ENCODE measurements at regions not wholly inside any gene's neighbourhood (a gene's known extent, or its start where the extent isn't known, plus 50 kb on each side); places are given as distances from the start of the nearest gene placed in this dataset.

- TF ChIP-seq MZF1 (CRISPR knock-in tag; IDR thresholded peaks at IDR 0.05; ENCODE audit: borderline replicate concordance), result no peak
- TF ChIP-seq ZBTB21 (CRISPR knock-in tag; IDR thresholded peaks at IDR 0.05), result no peak
Observed at GRCh38 chr3:194961571-194961970, 275.9 kb downstream of the FAM43A start (continued).

- in situ Hi-C loops (cut with HindIII; ENCODE audit: extremely low pct_ligation_motif_present, low pct_unique_long_range_greater_than_20kb) (no loop called here), intact Hi-C loops (cut with micrococcal nuclease; ENCODE audit: unreplicated experiment) (no loop called here)
- Histone ChIP-seq H3K27me3 (ENCODE audit: control insufficient read depth in 1 of 2, insufficient read depth in 2 of 2, low read length in 2 of 2) (peaks cover 0 to 26% of the 10 kb centered on the region in 2 experiments; a peak in 3 of 5 replicates), H3K27ac (ENCODE audit: extremely low read length, insufficient read depth, low read length) (no peak overlapping the region), H3K36me3 (replicated peaks in 1 of 2; ENCODE audit: control insufficient read depth in 1 of 2, insufficient read depth in 2 of 2, low read length in 2 of 2) (no peaks in the 10 kb centered on the region), H3K9ac (ENCODE audit: insufficient read depth, low read depth, low read length) (no peak overlapping the region), H3K4me2 (ENCODE audit: low read depth, low read length) (no peak overlapping the region), H3K79me2 (ENCODE audit: insufficient read depth, low read length) (no peaks in the 10 kb centered on the region), H3K9me3 (ENCODE audit: low read length) (no peaks in the 10 kb centered on the region), H3K4me3 (replicated peaks in 1 of 3; ENCODE audit: insufficient read depth in 1 of 3, low read depth in 2 of 3, low read length in 3 of 3) (no peak overlapping the region), H4K20me1 (ENCODE audit: insufficient read depth, low read length) (no peaks in the 10 kb centered on the region), H2AFZ (ENCODE audit: low read length) (no peak overlapping the region), H3K4me1 (ENCODE audit: insufficient read depth, low read length) (no peaks in the 10 kb centered on the region)
- ChIA-PET POLR2A (no interaction called here), CTCF (ENCODE audit: low intra/inter-chr PET ratio, low total read pairs) (no interaction called here)
- FAIRE-seq, result no peak
- ATAC-seq, result no peak
- 13% methylated on average over 2 of the region's 2 CpGs for WGBS (ENCODE audit: low lambda C conversion rate)
- no TSS peak for BruUV-seq (replicated peaks)
- DNase-seq (ENCODE audit: low spot score), result no peak
- TF ChIP-seq SETDB1 (CRISPR knock-in tag; IDR thresholded peaks at IDR 0.05; ENCODE audit: borderline replicate concordance) (no peak), ZNF569 (CRISPR knock-in tag; IDR thresholded peaks at IDR 0.05; ENCODE audit: borderline replicate concordance) (no peak), ZNF552 (CRISPR knock-in tag; IDR thresholded peaks at IDR 0.05; ENCODE audit: borderline replicate concordance) (no peak), KDM2A (CRISPR knock-in tag; IDR thresholded peaks at IDR 0.05; ENCODE audit: borderline replicate concordance, low read depth) (no peak), ZNF224 (CRISPR knock-in tag; IDR thresholded peaks at IDR 0.05) (no peak), E2F1 (CRISPR knock-in tag; IDR thresholded peaks at IDR 0.05) (no peak), HOXA5 (CRISPR knock-in tag; IDR thresholded peaks at IDR 0.05) (no peak), ZNF263 (CRISPR knock-in tag; IDR thresholded peaks at IDR 0.05) (no peak), ZSCAN22 (CRISPR knock-in tag; IDR thresholded peaks at IDR 0.05) (no peak), ZNF775 (CRISPR knock-in tag; IDR thresholded peaks at IDR 0.05; ENCODE audit: borderline replicate concordance) (no peak), RFX3 (CRISPR knock-in tag; IDR thresholded peaks at IDR 0.05) (no peak), FOXM1 (CRISPR knock-in tag; IDR thresholded peaks at IDR 0.05) (no peak), POLR2AphosphoS2 (IDR thresholded peaks at IDR 0.05; ENCODE audit: low read depth, low read length) (no peak)
Observed at GRCh38 chr3:194962056-194962455, 276.4 kb downstream of the FAM43A start.
